ENCODE measurements at regions not wholly inside any gene's neighbourhood (a gene's known extent, or its start where the extent isn't known, plus 50 kb on each side); places are given as distances from the start of the nearest gene placed in this dataset.

- no peak overlapping the region for H3K4me3 ChIP-seq
- Mint-ChIP-seq H3K4me1 (no peaks in the 10 kb centered on the region), H3K4me3 (no peak overlapping the region), H3K27ac (no peak overlapping the region), H3K27me3 (ENCODE audit: insufficient read depth, low read depth) (peaks cover 2% of the 10 kb centered on the region), H3K9me3 (no peaks in the 10 kb centered on the region), H3K36me3 (no peaks in the 10 kb centered on the region)
- H3K9ac ChIP-seq = no peak overlapping the region
- H3K27ac ChIP-seq = no peak overlapping the region
- no peaks in the 10 kb centered on the region for H3K36me3 ChIP-seq
- H3K4me1 ChIP-seq = no peaks in the 10 kb centered on the region
- no peaks in the 10 kb centered on the region for H3K27me3 ChIP-seq
- H3K4me2 ChIP-seq = no peak overlapping the region
- no peak overlapping the region for H2AFZ ChIP-seq (replicated peaks)
- no peaks in the 10 kb centered on the region for H3F3A ChIP-seq (ENCODE audit: low read depth)
- H4K20me1 ChIP-seq (ENCODE audit: low read depth) = no peaks in the 10 kb centered on the region
- H3K9me3 ChIP-seq (ENCODE audit: low read depth) = no peaks in the 10 kb centered on the region
- TF ChIP-seq, protein P1, sequence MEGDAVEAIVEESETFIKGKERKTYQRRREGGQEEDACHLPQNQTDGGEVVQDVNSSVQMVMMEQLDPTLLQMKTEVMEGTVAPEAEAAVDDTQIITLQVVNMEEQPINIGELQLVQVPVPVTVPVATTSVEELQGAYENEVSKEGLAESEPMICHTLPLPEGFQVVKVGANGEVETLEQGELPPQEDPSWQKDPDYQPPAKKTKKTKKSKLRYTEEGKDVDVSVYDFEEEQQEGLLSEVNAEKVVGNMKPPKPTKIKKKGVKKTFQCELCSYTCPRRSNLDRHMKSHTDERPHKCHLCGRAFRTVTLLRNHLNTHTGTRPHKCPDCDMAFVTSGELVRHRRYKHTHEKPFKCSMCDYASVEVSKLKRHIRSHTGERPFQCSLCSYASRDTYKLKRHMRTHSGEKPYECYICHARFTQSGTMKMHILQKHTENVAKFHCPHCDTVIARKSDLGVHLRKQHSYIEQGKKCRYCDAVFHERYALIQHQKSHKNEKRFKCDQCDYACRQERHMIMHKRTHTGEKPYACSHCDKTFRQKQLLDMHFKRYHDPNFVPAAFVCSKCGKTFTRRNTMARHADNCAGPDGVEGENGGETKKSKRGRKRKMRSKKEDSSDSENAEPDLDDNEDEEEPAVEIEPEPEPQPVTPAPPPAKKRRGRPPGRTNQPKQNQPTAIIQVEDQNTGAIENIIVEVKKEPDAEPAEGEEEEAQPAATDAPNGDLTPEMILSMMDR (IDR thresholded peaks at IDR 0.05) = no peak
- TF ChIP-seq EZH2 (IDR thresholded peaks at IDR 0.05) (no peak), EZH2phosphoT487 (IDR thresholded peaks at IDR 0.05) (no peak)
- DNase-seq (ENCODE audit: low spot score) = no peak
- no peaks in the 10 kb centered on the region for H3K79me2 ChIP-seq (ENCODE audit: low read depth)
Measured at GRCh38 chr5:143484601-143485000, 81.1 kb upstream of the NR3C1 start.

DNA sequence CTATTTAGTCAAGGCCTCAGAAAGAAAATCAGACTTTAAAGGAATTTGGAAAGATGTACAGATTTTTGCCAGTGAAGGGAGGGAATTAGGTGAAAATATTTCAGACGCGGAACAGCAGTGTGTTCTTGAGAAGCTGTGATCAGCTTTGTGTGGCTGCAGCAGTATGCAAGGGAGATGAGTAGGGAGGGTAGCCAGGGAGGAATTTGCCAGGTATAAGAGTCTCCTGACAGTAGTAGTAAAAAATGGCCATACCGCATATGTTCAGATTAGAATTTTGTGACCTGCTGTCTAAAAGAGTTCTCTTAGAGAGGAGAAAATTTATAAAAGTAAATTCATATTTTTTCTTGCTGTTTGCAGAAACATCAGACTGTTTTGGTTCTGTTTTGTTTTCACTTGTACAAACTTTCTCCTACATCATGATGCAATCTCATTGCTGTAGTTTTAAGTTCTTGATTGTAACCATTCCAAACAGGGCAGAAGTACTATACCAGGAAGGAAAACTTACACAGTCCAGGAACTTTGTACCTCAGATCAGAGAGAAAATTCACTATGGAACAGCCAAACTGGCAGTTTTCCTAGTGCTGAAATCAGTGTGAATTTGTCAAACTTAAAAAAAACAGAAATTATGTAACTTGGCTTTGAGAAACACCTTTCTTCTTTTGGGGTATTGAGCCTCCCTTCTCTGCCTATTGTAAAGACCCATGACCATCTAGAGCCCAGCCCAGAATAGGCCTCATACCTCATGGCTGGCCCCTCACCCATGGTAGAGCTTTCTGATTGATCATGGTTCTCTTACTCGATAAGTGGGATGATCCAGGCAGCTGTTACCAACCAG lies 78.4 kb upstream of the NR3C1 start:
- no peaks in the 10 kb centered on the region for H3K27me3 Mint-ChIP-seq (ENCODE audit: insufficient read depth, low read depth)
- no peak for DNase-seq (ENCODE audit: low spot score)
- H4K20me1 ChIP-seq (ENCODE audit: low read depth) = no peaks in the 10 kb centered on the region

DNA sequence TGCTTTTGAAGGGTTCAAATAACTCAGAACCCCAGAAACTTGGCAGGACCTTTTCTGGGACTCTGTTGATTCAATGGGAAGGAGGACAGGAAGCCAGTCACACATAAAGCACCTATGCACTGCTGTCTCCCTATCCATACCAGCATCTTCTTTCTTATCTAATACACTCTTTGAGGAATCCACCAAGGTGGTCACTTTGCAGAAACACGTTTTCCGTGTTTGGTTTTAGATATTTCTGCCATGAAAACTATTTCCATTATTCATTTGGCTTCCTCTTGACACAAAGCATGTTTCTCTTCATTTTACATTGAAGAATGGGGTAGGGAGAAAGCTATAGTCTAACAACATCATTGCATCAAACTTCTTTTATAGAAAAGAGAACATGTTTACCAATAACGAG lies 76.5 kb upstream of the NR3C1 start:
- DNase-seq (ENCODE audit: low spot score) = no peak
- H3K27me3 Mint-ChIP-seq (ENCODE audit: insufficient read depth, low read depth) = no peaks in the 10 kb centered on the region
- H3K27me3 ChIP-seq = no peaks in the 10 kb centered on the region
- H3K27ac Mint-ChIP-seq = no peak overlapping the region
- H3K9me3 ChIP-seq (ENCODE audit: low read depth) = no peaks in the 10 kb centered on the region
- no peak overlapping the region for H3K4me2 ChIP-seq
- no peaks in the 10 kb centered on the region for H3K4me1 Mint-ChIP-seq
- no peak overlapping the region for H3K4me3 Mint-ChIP-seq
- H3K79me2 ChIP-seq (ENCODE audit: low read depth) = no peaks in the 10 kb centered on the region
- no peaks in the 10 kb centered on the region for H3K36me3 Mint-ChIP-seq
- no peak overlapping the region for H3K9ac ChIP-seq
- no peaks in the 10 kb centered on the region for H3F3A ChIP-seq (ENCODE audit: low read depth)
- H2AFZ ChIP-seq (replicated peaks) = no peak overlapping the region
- no peaks in the 10 kb centered on the region for H4K20me1 ChIP-seq (ENCODE audit: low read depth)
- no peaks in the 10 kb centered on the region for H3K36me3 ChIP-seq
- no peak overlapping the region for H3K4me3 ChIP-seq
- no peaks in the 10 kb centered on the region for H3K9me3 Mint-ChIP-seq
- no peaks in the 10 kb centered on the region for H3K4me1 ChIP-seq
- no peak for TF ChIP-seq EZH2 (IDR thresholded peaks at IDR 0.05)
- TF ChIP-seq, protein P1 (IDR thresholded peaks at IDR 0.05) = no peak
- no peak for TF ChIP-seq EZH2phosphoT487 (IDR thresholded peaks at IDR 0.05)
- H3K27ac ChIP-seq = no peak overlapping the region

More for the DNA sequence above, 78.4 kb upstream of the NR3C1 start:
- H3K4me1 ChIP-seq = no peaks in the 10 kb centered on the region
- no peak overlapping the region for H3K9ac ChIP-seq
- no peak overlapping the region for H3K27ac ChIP-seq
- no peaks in the 10 kb centered on the region for H3K9me3 ChIP-seq (ENCODE audit: low read depth)
- Mint-ChIP-seq H3K4me3 (no peak overlapping the region), H3K4me1 (no peaks in the 10 kb centered on the region), H3K9me3 (no peaks in the 10 kb centered on the region), H3K36me3 (no peaks in the 10 kb centered on the region), H3K27ac (no peak overlapping the region)
- no peaks in the 10 kb centered on the region for H3K27me3 ChIP-seq
- no peak overlapping the region for H3K4me2 ChIP-seq
- TF ChIP-seq, protein P1 (IDR thresholded peaks at IDR 0.05) = no peak
- no peak overlapping the region for H2AFZ ChIP-seq (replicated peaks)
- H3K79me2 ChIP-seq (ENCODE audit: low read depth) = no peaks in the 10 kb centered on the region
- H3K36me3 ChIP-seq = no peaks in the 10 kb centered on the region
- H3F3A ChIP-seq (ENCODE audit: low read depth) = no peaks in the 10 kb centered on the region
- no peak overlapping the region for H3K4me3 ChIP-seq
